SK-N-SH (cell line): ENCODE measurements at regions not wholly inside any gene's neighbourhood (a gene's known extent, or its start where the extent isn't known, plus 50 kb on each side); places are given as distances from the start of the nearest gene placed in this dataset.

Source experiments
- CTCF ChIA-PET: fragments of 300-600, 350-600 bp; formaldehyde crosslinking; extraction: SDS; loops from one replicate; lab custom pipeline; 2021; lab: Yijun Ruan, JAX
- POLR2A ChIA-PET: fragments of 350-600 bp; sonication (Branson Sonifier 250); formaldehyde crosslinking; extraction: SDS; loops from one replicate; lab custom pipeline; 2020; ENCODE audit warnings: antibody characterized with exemption, inconsistent platforms; lab: Yijun Ruan, JAX
- DNase-seq: peaks from one replicate; pipeline ENCODE4 v3.0.0; 2012
- H2AFZ ChIP-seq: fragments of 200-600 bp; sonication (generic); 2 replicates; pipeline ENCODE4 v1.8.1; 2016; ENCODE audit warnings: antibody characterized with exemption, mild to moderate bottlenecking, low read depth
- H3F3A ChIP-seq: fragments of 200-600 bp; sonication (generic); replicated peaks from 2 replicates; pipeline ENCODE3; 2016; ENCODE audit warnings: antibody characterized with exemption, mild to moderate bottlenecking; ENCODE audit not compliant: insufficient read depth
- H3K27ac ChIP-seq, 2 experiments: fragments of 200-500 bp in 1 of 2; fragments of 200-600 bp in 1 of 2; sonication (Bioruptor generic) in 1 of 2; sonication (generic), shearing (Covaris generic) in 1 of 2; 2 replicates each; pipeline versions ENCODE4 v1.5.1 to v1.6.1; 2014 to 2016; ENCODE audit warnings: low read depth in 2 of 2, inconsistent platforms in 1 of 2, low read length in 1 of 2, mild to moderate bottlenecking in 1 of 2, mixed read lengths in 1 of 2
- H3K27me3 ChIP-seq: fragments of 200-600 bp; sonication (generic), shearing (Covaris generic); 2 replicates; pipeline ENCODE4 v1.6.1; 2016; ENCODE audit warnings: mixed run types; ENCODE audit not compliant: insufficient read depth
- H3K36me3 ChIP-seq, 2 experiments: fragments of 200-500 bp in 1 of 2; fragments of 200-600 bp in 1 of 2; sonication (Bioruptor generic) in 1 of 2; sonication (generic) in 1 of 2; replicated peaks in 1 of 2; 2 replicates each; pipeline versions ENCODE3 to v1.5.1; 2014 to 2016; ENCODE audit warnings: low read length in 1 of 2, mild to moderate bottlenecking in 1 of 2; ENCODE audit not compliant: insufficient read depth in 2 of 2, control insufficient read depth in 1 of 2
- H3K4me1 ChIP-seq, 2 experiments: fragments of 200-500 bp in 1 of 2; fragments of 200-600 bp in 1 of 2; sonication (Bioruptor generic) in 1 of 2; sonication (generic), shearing (Covaris generic) in 1 of 2; 2 replicates each; pipeline versions ENCODE4 v1.5.1 to v1.6.1; 2014 to 2016; ENCODE audit warnings: low read depth in 1 of 2, low read length in 1 of 2, mixed run types in 1 of 2; ENCODE audit not compliant: insufficient read depth in 2 of 2, control insufficient read depth in 1 of 2
- H3K4me2 ChIP-seq: fragments of 200-600 bp; sonication (generic), shearing (Covaris generic); 2 replicates; pipeline ENCODE4 v1.6.1; 2017; ENCODE audit warnings: mixed run types
- H3K4me3 ChIP-seq, 2 experiments: fragments of 200-500 bp in 1 of 2; fragments of 200-600 bp in 1 of 2; sonication (Bioruptor generic) in 1 of 2; sonication (generic), shearing (Covaris generic) in 1 of 2; 2 replicates each; pipeline versions ENCODE4 v1.5.1 to v1.8.1; 2014 to 2016; ENCODE audit warnings: low read depth in 2 of 2, inconsistent platforms in 1 of 2, low read length in 1 of 2, mild to moderate bottlenecking in 1 of 2, mixed read lengths in 1 of 2, moderate library complexity in 1 of 2
- H3K79me2 ChIP-seq: fragments of 200-600 bp; sonication (generic); 2 replicates; pipeline ENCODE4 v1.8.1; 2017; ENCODE audit warnings: mild to moderate bottlenecking; ENCODE audit not compliant: insufficient read depth
- H3K9ac ChIP-seq: fragments of 200-600 bp; sonication (generic); 2 replicates; pipeline ENCODE4 v1.6.1; 2017; ENCODE audit warnings: mixed run types
- H3K9me2 ChIP-seq: fragments of 200-600 bp; sonication (generic); 2 replicates; pipeline ENCODE4 v1.6.1; 2017; ENCODE audit warnings: mixed run types
- H3K9me3 ChIP-seq: fragments of 200-600 bp; sonication (generic); 2 replicates; pipeline ENCODE4 v1.6.1; 2017; ENCODE audit warnings: mixed run types, mild to moderate bottlenecking, moderate library complexity
- H4K20me1 ChIP-seq: fragments of 200-600 bp; sonication (generic); 2 replicates; pipeline ENCODE4 v1.6.1; 2017; ENCODE audit warnings: mild to moderate bottlenecking, mixed run types; ENCODE audit not compliant: insufficient read depth
- CHD2 ChIP-seq: fragments of 150-350 bp; IDR thresholded peaks from 2 replicates; pipeline ENCODE4 v1.6.1; 2018; ENCODE audit warnings: low read length; ENCODE audit not compliant: partially characterized antibody
- ELF1 ChIP-seq: IDR thresholded peaks from 2 replicates; pipeline ENCODE4 v1.4.0; 2012
- FOXJ3 ChIP-seq: sonication (generic); formaldehyde crosslinking; IDR thresholded peaks from 2 replicates; pipeline ENCODE4 v1.5.1; 2020; ENCODE audit warnings: mild to moderate bottlenecking, missing genetic modification reagents
- FOXM1 ChIP-seq: IDR thresholded peaks from 2 replicates; pipeline ENCODE4 v1.4.0; 2012; ENCODE audit warnings: low read depth, mild to moderate bottlenecking
- IRF3 ChIP-seq: fragments of 150-350 bp; IDR thresholded peaks from 2 replicates; pipeline ENCODE4 v1.6.1; 2016; ENCODE audit warnings: mild to moderate bottlenecking, low read depth, low read length
- RAD21 ChIP-seq: IDR thresholded peaks from 2 replicates; pipeline ENCODE4 v1.6.1; 2012; ENCODE audit warnings: mild to moderate bottlenecking, low read length
- RFX5 ChIP-seq: IDR thresholded peaks from 2 replicates; pipeline ENCODE4 v1.6.1; 2012; ENCODE audit warnings: mild to moderate bottlenecking, improper control_type of control experiment, low read length
- SMC3 ChIP-seq: IDR thresholded peaks from 2 replicates; pipeline ENCODE4 v1.6.1; 2012; ENCODE audit warnings: low read depth, low read length, improper control_type of control experiment
- TAF1 ChIP-seq: IDR thresholded peaks from 2 replicates; pipeline ENCODE4 v1.6.1; 2012; ENCODE audit warnings: low read depth, mild to moderate bottlenecking, low read length, moderate library complexity, borderline replicate concordance
- TEAD4 ChIP-seq: IDR thresholded peaks from 2 replicates; pipeline ENCODE4 v1.4.0; 2012; ENCODE audit warnings: mild to moderate bottlenecking, borderline replicate concordance; ENCODE audit not compliant: insufficient read depth
- YY1 ChIP-seq: IDR thresholded peaks from 2 replicates; pipeline ENCODE4 v1.4.0; 2012; ENCODE audit warnings: low read depth, mild to moderate bottlenecking
- WGBS: methylation state at CpG from one replicate; pipeline ENCODE4 v1.1.6; 2017; ENCODE audit warnings: low lambda C conversion rate; 5-methylcytosine and 5-hydroxymethylcytosine counted together
- TF ChIP-seq, protein P1 (sequence below): IDR thresholded peaks from 2 replicates; pipeline ENCODE4 v1.4.0; 2012; ENCODE audit warnings: low read depth
- TF ChIP-seq, protein P2 (sequence below): IDR thresholded peaks from 2 replicates; pipeline ENCODE4; 2012

DNA sequence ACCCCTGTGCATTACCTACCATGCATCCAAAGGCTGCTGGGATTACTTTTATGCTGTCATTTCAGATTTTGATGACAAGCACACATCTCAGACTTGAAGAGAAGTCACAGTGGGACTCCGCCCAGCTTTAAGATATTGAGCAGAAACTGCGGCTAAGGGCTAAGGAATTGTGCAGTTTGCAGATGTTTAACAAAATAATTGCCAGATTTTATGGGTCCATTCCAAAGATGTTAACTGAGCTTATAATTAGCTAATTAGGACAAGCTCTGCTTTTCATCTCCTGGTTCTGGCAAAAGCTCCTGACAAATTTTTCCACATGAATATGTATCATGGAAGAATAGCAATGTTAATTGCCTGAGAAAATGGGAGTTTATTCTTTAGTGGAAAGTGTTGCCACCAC lies 344.4 kb upstream of the ATXN7L3B start (continued):
- no peak for TF ChIP-seq TAF1
- no peak for TF ChIP-seq TEAD4
- no peak for TF ChIP-seq ELF1
- no peak for TF ChIP-seq CHD2
- TF ChIP-seq SMC3 = no peak

GRCh38 chr12:74204236-74204635 lies 333.4 kb upstream of the ATXN7L3B start:
- no peaks in the 10 kb centered on the region for H3K79me2 ChIP-seq
- CTCF ChIA-PET = no interaction called here
- no peaks in the 10 kb centered on the region for H4K20me1 ChIP-seq
- H3K4me1 ChIP-seq = no peaks in the 10 kb centered on the region
- no peak overlapping the region for H3K4me2 ChIP-seq
- H3K27me3 ChIP-seq = no peaks in the 10 kb centered on the region
- TF ChIP-seq ELF1 (no peak), RAD21 (no peak)
- DNase-seq = no peak
- no peak overlapping the region for H3K27ac ChIP-seq
- 9% methylated on average over 3 of the region's 3 CpGs for WGBS
- POLR2A ChIA-PET = no interaction called here
- H3K9me3 ChIP-seq = no peaks in the 10 kb centered on the region
- H3K9ac ChIP-seq = no peak overlapping the region
- H3K9me2 ChIP-seq = no peaks in the 10 kb centered on the region
- no peak overlapping the region for H3K4me3 ChIP-seq
- no peak overlapping the region for H2AFZ ChIP-seq
- H3F3A ChIP-seq = no peaks in the 10 kb centered on the region
- no peaks in the 10 kb centered on the region for H3K36me3 ChIP-seq

GRCh38 chr12:74227846-74228545 lies 309.6 kb upstream of the ATXN7L3B start:
- Histone ChIP-seq H3K4me1 (no peaks in the 10 kb centered on the region), H3F3A (no peaks in the 10 kb centered on the region), H3K9me2 (no peaks in the 10 kb centered on the region), H3K27ac (no peak overlapping the region), H3K4me3 (no peak overlapping the region), H3K79me2 (no peaks in the 10 kb centered on the region), H3K4me2 (no peak overlapping the region), H3K36me3 (no peaks in the 10 kb centered on the region)
- CTCF ChIA-PET = no interaction called here
- no peak for TF ChIP-seq FOXM1
- TF ChIP-seq YY1 = no peak
- TF ChIP-seq, all 33 proteins: peak for 0
- H3K9me3 ChIP-seq = no peaks in the 10 kb centered on the region; the same call in 1 of the 2 replicates
- H4K20me1 ChIP-seq = no peaks in the 10 kb centered on the region
- no peak overlapping the region for H2AFZ ChIP-seq
- DNase-seq = no peak
- no peaks in the 10 kb centered on the region for H3K27me3 ChIP-seq
- H3K9ac ChIP-seq = no peak overlapping the region
- 16% methylated on average over 3 of the region's 3 CpGs for WGBS
- POLR2A ChIA-PET = no interaction called here

- Histone ChIP-seq H3K4me2 (no peak overlapping the region), H3K9me3 (no peaks in the 10 kb centered on the region; the same call in 1 of the 2 replicates), H3K27me3 (no peaks in the 10 kb centered on the region), H3K27ac (no peak overlapping the region), H3K79me2 (no peaks in the 10 kb centered on the region), H3K4me1 (no peaks in the 10 kb centered on the region), H3F3A (no peaks in the 10 kb centered on the region), H3K36me3 (no peaks in the 10 kb centered on the region), H3K9me2 (no peaks in the 10 kb centered on the region), H3K9ac (no peak overlapping the region), H3K4me3 (no peak overlapping the region), H2AFZ (no peak overlapping the region), H4K20me1 (no peaks in the 10 kb centered on the region)
- ChIA-PET POLR2A (no interaction called here), CTCF (no interaction called here)
- TF ChIP-seq, protein P1, sequence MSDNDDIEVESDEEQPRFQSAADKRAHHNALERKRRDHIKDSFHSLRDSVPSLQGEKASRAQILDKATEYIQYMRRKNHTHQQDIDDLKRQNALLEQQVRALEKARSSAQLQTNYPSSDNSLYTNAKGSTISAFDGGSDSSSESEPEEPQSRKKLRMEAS = no peak
- no peak for TF ChIP-seq FOXJ3
- TF ChIP-seq, protein P2, sequence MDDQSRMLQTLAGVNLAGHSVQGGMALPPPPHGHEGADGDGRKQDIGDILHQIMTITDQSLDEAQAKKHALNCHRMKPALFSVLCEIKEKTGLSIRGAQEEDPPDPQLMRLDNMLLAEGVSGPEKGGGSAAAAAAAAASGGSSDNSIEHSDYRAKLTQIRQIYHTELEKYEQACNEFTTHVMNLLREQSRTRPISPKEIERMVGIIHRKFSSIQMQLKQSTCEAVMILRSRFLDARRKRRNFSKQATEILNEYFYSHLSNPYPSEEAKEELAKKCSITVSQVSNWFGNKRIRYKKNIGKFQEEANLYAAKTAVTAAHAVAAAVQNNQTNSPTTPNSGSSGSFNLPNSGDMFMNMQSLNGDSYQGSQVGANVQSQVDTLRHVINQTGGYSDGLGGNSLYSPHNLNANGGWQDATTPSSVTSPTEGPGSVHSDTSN = no peak
- no peak for TF ChIP-seq RFX5
- no peak for TF ChIP-seq IRF3
- DNase-seq = no peak
Observed at GRCh38 chr12:74229671-74230070, 308.0 kb upstream of the ATXN7L3B start.
